Left colon (tissue), 2 donors: ENCODE measurements at regions not wholly inside any gene's neighbourhood (a gene's known extent, or its start where the extent isn't known, plus 50 kb on each side); places are given as distances from the start of the nearest gene placed in this dataset.
"Not testable (repeated sequence)": the region's sequence is repeated elsewhere in the genome, so short reads cannot be mapped to it uniquely, and the experiment has no call there.

Source experiments
- ATAC-seq: fragments of 200-7000 bp; cut with Tn5 transposase; one replicate; pipeline ENCODE4 v1.9.1; 2020; ENCODE audit warnings: mild to moderate bottlenecking, moderate library complexity
- DNase-seq, 2 donors: peaks; one replicate each; pipeline ENCODE4 v3.0.0-alpha.2; 2020
- intact Hi-C, 2 donors: fragments of 100-400 bp; cut with DNase I in 1 of 2; cut with micrococcal nuclease in 1 of 2; formaldehyde crosslinking; loops; one replicate each; pipeline versions ENCODE4 v1.11.2 to v1.14.0; 2022; cut with DNase I, micrococcal nuclease
- donor health status: DM: no; HTN: no; CAD: no.
- donor health status: DM: yes; HTN: yes; CAD: no.

DNA sequence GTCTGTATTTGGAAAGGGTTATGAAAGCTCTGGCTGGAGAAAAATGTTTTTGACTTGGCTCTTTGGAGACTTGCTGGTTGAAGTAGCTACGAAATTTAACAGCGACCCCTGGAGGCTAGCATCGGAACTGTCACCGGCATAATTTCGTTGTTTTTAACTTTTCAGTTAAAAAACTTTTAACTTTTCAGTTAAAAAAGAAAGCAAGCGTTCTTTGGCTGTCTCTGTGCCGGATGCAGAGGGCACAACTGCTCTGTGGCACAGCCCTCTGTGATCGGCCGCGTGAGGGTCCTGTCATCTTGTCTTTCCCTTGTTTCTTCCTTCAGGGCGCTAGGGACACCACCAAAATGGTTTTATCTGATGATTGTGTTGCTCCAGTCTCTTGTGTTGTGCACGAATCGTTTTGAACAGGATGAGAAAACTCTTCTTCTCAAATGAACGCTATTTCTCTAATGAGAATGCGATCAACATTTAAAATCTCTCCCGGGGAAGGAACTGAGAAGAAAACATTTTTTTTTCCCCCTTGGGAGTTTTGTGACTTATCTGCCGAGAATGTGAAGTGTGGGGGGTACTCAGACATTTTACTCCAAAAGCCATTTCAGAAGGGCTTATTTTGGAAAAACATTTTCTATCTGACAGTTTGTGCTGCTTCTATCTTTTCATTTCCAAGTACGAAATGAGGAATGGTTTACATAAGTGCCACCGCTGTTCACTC is 57.1 kb downstream of the ADCYAP1 start:
- intact Hi-C loops, result no loop called here
- DNase-seq, result peak in 1 of 2 donors; percentile 16

DNA sequence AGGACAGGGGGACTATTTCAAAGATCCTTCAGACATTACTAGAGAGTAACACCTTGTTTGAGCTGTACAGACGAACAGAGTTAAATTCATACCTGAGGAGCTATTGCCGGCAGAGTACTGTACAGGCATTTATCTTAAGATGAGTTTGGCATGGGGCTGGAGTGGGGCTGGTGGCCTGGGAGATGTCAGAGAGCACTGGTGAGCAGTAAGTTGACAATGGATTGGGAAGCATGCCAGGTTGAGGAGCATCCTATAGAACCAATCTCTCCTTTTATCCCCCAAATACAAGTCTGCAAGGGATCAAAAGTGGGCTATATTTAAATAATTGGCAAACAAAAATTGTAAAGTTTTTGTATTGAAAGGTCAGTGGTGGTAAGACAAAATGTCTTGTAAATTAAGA is 58.6 kb downstream of the ADCYAP1 start:
- no peak for ATAC-seq
- intact Hi-C loops, result no loop called here
- DNase-seq, result no peak

More for the DNA sequence above, 57.1 kb downstream of the ADCYAP1 start:
- no peak for ATAC-seq

GRCh38 chr18:965921-966758 is 61.5 kb downstream of the ADCYAP1 start:
- ATAC-seq (no peak), DNase-seq (no peak)
- intact Hi-C loops, result no loop called here

GRCh38 chr18:966759-967576 is 62.3 kb downstream of the ADCYAP1 start:
- intact Hi-C loops, result no loop called here

DNA sequence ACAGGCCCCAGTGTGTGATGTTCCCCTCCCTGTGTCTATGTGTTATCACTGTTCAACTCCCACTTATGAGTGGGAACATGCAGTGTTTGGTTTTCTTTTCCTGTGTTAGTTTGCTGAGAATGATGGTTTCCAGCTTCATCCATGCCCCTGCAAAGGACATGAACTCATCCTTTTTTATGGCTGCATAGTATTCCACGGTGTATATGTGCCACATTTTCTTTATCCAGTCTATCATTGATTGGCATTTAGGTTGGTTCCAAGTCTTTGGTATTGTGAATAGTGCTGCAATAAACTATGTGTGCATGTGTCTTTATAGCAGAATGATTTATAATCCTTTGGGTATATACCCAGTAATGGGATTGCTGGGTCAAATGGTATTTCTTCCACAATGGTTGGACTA is 64.2 kb downstream of the ADCYAP1 start:
- ATAC-seq, intact Hi-C loops: not testable (repeated sequence)

More at GRCh38 chr18:966759-967576, 62.3 kb downstream of the ADCYAP1 start:
- ATAC-seq (no peak), DNase-seq (no peak)

GRCh38 chr18:969311-969710 is 64.6 kb downstream of the ADCYAP1 start:
- ATAC-seq, DNase-seq, intact Hi-C loops: not testable (repeated sequence)

More for the DNA sequence above, 64.2 kb downstream of the ADCYAP1 start:
- not testable (repeated sequence) for DNase-seq

- ATAC-seq, intact Hi-C loops, DNase-seq: not testable (repeated sequence)
Observed at GRCh38 chr18:974606-975005, 69.9 kb downstream of the ADCYAP1 start.

DNA sequence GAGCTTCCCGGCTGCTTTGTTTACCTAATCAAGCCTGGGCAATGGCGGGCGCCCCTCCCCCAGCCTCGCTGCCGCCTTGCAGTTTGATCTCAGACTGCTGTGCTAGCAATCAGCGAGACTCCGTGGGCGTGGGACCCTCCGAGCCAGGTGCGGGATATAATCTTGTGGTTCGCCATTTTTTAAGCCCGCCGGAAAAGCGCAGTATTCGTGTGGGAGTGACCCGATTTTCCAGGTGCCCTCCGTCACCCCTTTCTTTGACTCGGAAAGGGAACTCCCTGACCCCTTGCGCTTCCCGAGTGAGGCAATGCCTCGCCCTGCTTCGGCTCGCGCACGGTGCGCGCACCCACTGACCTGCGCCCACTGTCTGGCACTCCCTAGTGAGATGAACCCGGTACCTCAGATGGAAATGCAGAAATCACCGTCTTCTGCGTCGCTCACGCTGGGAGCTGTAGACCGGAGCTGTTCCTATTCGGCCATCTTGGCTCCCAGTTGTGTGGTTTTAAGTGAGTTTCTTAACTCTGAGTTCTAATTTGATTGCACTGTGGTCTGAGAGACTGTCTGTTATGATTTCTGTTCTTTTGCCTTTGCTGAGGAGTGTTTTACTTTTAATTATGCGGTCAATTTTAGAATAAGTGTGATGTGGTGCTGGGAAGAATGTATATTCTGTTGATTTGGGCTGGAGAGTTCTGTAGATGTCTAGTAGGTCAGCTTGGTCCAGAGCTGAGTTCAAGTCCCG is 71.9 kb downstream of the ADCYAP1 start:
- DNase-seq, ATAC-seq, intact Hi-C loops: not testable (repeated sequence)

DNA sequence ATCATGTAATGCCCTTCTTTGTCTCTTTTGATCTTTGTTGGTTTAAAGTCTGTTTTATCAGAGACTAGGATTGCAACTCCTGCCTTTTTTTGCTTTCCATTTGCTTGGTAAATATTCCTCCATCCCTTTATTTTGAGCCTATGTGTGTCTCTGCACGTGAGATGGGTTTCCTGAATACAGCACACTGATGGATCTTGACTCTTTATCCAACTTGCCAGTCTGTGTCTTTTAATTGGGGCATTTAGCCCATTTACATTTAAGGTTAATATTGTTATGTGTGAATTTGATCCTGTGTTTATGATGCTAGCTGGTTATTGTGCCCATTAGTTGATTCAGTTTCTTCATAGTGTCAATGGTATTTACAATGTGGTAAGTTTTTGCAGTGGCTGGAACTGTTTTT is 72.7 kb downstream of the ADCYAP1 start:
- intact Hi-C loops, ATAC-seq: not testable (repeated sequence)

DNA sequence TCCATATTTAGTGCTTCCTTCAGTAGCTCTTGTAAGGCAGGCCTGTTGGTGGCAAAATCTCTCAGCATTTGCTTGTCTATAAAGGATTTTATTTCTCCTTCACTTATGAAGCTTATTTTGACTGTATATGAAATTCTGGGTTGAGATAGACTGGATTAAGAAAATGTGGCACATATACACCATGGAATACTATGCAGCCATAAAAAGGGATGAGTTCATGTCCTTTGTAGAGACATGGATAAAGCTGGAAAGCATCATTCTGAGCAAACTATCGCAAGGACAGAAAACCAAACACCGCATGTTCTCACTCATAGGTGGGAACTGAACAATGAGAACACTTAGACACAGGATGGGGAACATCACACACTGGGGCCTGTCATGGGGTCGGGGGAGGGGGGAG is 73.1 kb downstream of the ADCYAP1 start:
- DNase-seq, ATAC-seq, intact Hi-C loops: not testable (repeated sequence)

More for the DNA sequence above, 72.7 kb downstream of the ADCYAP1 start:
- DNase-seq, result not testable (repeated sequence)

DNA sequence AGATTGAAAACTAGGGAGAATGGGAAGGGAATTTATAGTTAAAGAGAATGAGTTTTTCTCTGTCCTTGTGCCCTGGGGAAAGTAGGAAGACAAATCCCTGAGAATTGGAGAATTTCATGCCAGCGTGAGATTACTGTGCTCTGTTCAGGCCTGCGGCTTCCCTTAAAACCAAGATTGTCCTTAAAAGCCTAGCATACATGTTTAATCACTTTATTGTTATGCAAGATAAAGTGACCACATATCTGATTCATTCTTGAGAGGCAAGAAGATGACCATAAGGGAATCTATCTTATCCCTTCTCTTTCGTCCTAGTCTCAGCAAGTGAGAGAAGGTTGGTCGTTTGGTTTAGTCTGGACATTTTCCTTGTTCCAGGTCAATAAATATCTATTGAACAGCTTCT is 75.9 kb downstream of the ADCYAP1 start:
- intact Hi-C loops, result no loop called here
- ATAC-seq, result no peak
- no peak for DNase-seq

- ATAC-seq, result no peak
- DNase-seq, result no peak
- intact Hi-C loops, result no loop called here
Observed at GRCh38 chr18:984004-984403, 79.3 kb downstream of the ADCYAP1 start.

GRCh38 chr18:985212-985661 is 80.6 kb downstream of the ADCYAP1 start:
- ATAC-seq (no peak), DNase-seq (no peak)
- intact Hi-C loops, result no loop called here

DNA sequence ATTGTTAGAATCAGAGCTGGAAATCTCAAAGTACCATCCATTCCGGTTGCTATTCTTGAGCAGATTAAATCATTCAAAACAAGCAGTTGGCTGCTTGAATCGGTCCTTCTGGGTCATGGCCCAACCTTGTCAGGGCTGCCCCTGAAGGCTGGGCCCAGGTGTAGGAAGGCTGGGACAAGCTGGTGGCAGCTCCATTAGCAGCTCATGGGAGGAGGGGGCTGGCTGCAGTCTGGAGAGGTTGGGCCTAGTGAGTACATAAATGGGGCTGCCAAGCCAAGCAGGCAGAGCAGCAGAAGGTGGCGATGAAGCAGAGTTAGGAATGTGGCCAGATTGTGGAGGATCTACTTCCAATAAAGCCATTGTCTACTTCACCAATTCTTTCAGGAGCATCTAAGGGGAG is 81.4 kb downstream of the ADCYAP1 start:
- no peak for DNase-seq
- intact Hi-C loops, result no loop called here
- ATAC-seq, result no peak

DNA sequence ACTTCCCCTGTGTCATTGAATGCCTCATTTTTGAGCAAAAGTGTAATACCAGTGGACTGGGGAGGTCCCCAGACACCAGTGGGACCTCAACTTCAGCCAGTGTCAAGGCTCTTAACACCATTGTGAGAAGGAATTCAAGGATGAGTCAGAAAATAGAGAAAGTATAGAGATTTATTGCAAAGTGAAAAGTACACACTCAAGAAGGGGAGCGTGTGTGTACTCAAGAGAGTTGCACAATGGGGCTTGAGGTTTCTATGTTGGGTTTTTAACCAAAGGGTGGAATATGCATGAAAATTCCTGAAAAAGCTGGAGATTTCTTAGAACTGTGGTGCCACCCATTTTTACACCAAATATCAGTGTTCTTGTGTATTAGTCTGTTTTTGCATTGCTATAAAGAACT is 81.9 kb downstream of the ADCYAP1 start:
- no peak for DNase-seq
- intact Hi-C loops, result no loop called here
- ATAC-seq, result no peak

- DNase-seq (no peak), ATAC-seq (no peak)
- intact Hi-C loops, result no loop called here
Observed at GRCh38 chr18:987325-988186, 82.9 kb downstream of the ADCYAP1 start.

GRCh38 chr18:989425-989824 is 84.8 kb downstream of the ADCYAP1 start:
- ATAC-seq (no peak), DNase-seq (no peak)
- intact Hi-C loops, result no loop called here

DNA sequence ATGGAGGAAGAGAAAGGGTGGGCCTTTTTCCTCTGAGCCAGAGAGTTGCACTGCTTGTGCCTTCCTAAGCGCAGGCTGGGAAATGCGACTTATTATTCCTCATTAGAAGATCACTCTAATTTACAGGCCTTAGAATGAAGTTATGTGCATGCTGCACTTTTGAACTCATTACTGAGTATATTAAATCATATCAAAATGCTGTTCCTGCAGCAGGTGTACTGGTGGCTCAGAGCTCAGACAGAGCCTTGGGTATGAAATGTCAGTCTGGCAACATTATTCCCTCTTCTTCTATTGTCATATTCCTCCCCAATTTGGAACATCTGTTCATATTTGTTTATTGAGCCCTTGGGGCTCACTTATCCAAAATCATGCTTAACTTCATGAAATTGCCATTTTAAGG is 85.5 kb downstream of the ADCYAP1 start:
- no peak for ATAC-seq
- no peak for DNase-seq
- intact Hi-C loops, result no loop called here
